ENCODE measurements at regions not wholly inside any gene's neighbourhood (a gene's known extent, or its start where the extent isn't known, plus 50 kb on each side); places are given as distances from the start of the nearest gene placed in this dataset.

DNA sequence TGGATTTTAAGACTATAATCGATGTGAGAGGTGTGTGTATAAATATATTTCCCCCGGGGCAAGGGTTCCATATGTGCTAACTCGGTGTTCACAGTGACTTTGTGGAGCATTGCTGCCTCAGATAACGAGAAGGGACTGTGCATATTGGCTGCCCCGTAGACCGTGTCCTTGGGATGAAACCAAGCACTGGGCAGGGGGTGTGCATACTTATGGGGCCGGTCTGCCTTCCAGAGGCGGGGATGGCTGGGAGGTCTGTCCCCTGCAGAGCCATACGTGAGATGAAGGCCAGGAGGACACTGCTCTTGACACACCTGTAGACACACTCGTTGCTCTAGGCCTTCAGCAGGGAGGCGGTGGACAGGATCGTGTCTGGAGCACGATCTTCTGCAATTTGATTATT, 56.0 kb upstream of the ZNF354A start:
- TF ChIP-seq CTCF (IDR thresholded peaks at IDR 0.05), result no peak
- TF ChIP-seq, protein P1, sequence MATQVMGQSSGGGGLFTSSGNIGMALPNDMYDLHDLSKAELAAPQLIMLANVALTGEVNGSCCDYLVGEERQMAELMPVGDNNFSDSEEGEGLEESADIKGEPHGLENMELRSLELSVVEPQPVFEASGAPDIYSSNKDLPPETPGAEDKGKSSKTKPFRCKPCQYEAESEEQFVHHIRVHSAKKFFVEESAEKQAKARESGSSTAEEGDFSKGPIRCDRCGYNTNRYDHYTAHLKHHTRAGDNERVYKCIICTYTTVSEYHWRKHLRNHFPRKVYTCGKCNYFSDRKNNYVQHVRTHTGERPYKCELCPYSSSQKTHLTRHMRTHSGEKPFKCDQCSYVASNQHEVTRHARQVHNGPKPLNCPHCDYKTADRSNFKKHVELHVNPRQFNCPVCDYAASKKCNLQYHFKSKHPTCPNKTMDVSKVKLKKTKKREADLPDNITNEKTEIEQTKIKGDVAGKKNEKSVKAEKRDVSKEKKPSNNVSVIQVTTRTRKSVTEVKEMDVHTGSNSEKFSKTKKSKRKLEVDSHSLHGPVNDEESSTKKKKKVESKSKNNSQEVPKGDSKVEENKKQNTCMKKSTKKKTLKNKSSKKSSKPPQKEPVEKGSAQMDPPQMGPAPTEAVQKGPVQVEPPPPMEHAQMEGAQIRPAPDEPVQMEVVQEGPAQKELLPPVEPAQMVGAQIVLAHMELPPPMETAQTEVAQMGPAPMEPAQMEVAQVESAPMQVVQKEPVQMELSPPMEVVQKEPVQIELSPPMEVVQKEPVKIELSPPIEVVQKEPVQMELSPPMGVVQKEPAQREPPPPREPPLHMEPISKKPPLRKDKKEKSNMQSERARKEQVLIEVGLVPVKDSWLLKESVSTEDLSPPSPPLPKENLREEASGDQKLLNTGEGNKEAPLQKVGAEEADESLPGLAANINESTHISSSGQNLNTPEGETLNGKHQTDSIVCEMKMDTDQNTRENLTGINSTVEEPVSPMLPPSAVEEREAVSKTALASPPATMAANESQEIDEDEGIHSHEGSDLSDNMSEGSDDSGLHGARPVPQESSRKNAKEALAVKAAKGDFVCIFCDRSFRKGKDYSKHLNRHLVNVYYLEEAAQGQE (IDR thresholded peaks at IDR 0.05; ENCODE audit: insufficient read depth in 1 of 2, low read depth in 2 of 2, low read length in 1 of 2), result no peak
- TF ChIP-seq POLR2AphosphoS5 (IDR thresholded peaks at IDR 0.05; ENCODE audit: low read depth, low read length), result no peak
- no peak for TF ChIP-seq SIN3A (IDR thresholded peaks at IDR 0.05; ENCODE audit: borderline replicate concordance, insufficient read depth, low read depth, low read length)
